MM.1S (cell line): ENCODE measurements at regions not wholly inside any gene's neighbourhood (a gene's known extent, or its start where the extent isn't known, plus 50 kb on each side); places are given as distances from the start of the nearest gene placed in this dataset.

ENCODE experiments used
- DNase-seq: peaks from one replicate; pipeline ENCODE4 v3.0.0-alpha.2; 2015
- H2AFZ ChIP-seq: fragments of 300-600 bp; sonication (generic); 2 replicates; pipeline ENCODE4 v1.6.0; 2016; ENCODE audit warnings: antibody characterized with exemption, low read length
- H3F3A ChIP-seq: fragments of 300-600 bp; sonication (generic); 2 replicates; pipeline ENCODE4 v1.6.1; 2016; ENCODE audit warnings: mild to moderate bottlenecking, antibody characterized with exemption, low read length, moderate library complexity, mixed read lengths; ENCODE audit not compliant: insufficient read depth
- H3K27ac ChIP-seq: fragments of 300-600 bp; sonication (generic); 2 replicates; pipeline ENCODE4 v1.5.1; 2016; ENCODE audit warnings: mild to moderate bottlenecking, low read length
- H3K27me3 ChIP-seq: fragments of 300-600 bp; sonication (generic); replicated peaks from 2 replicates; pipeline ENCODE4 v1.6.0; 2016; ENCODE audit warnings: low read length; ENCODE audit not compliant: insufficient read depth
- H3K36me3 ChIP-seq: fragments of 300-600 bp; sonication (generic); replicated peaks from 2 replicates; pipeline ENCODE4 v1.6.1; 2016; ENCODE audit warnings: mild to moderate bottlenecking, low read length, mixed read lengths; ENCODE audit not compliant: insufficient read depth
- H3K4me1 ChIP-seq: fragments of 300-600 bp; sonication (generic); 2 replicates; pipeline ENCODE4 v1.6.1; 2016; ENCODE audit warnings: low read length, mixed read lengths
- H3K4me2 ChIP-seq: fragments of 300-600 bp; sonication (generic); 2 replicates; pipeline ENCODE4 v1.6.0; 2016; ENCODE audit warnings: low read depth, low read length
- H3K4me3 ChIP-seq: fragments of 300-600 bp; sonication (generic); 2 replicates; pipeline ENCODE4 v1.5.1; 2016; ENCODE audit warnings: low read length, mixed read lengths
- H3K79me2 ChIP-seq: fragments of 300-600 bp; sonication (generic); 2 replicates; pipeline ENCODE4 v1.6.1; 2016; ENCODE audit warnings: mixed run types, low read length, mixed read lengths
- H3K9ac ChIP-seq: fragments of 300-600 bp; sonication (generic); 2 replicates; pipeline ENCODE4 v1.6.1; 2016; ENCODE audit warnings: low read length, mixed read lengths
- H3K9me2 ChIP-seq: fragments of 300-600 bp; sonication (generic); replicated peaks from 2 replicates; pipeline ENCODE4 v1.6.1; 2016; ENCODE audit warnings: mild to moderate bottlenecking, low read length, mixed read lengths; ENCODE audit not compliant: insufficient read depth
- H3K9me3 ChIP-seq: fragments of 300-600 bp; sonication (generic); replicated peaks from 2 replicates; pipeline ENCODE4 v1.6.1; 2016; ENCODE audit warnings: mild to moderate bottlenecking, low read length, mixed read lengths; ENCODE audit not compliant: insufficient read depth
- H4K20me1 ChIP-seq: fragments of 300-600 bp; sonication (generic); 2 replicates; pipeline ENCODE4 v1.6.1; 2016; ENCODE audit warnings: mild to moderate bottlenecking, low read length, moderate library complexity, mixed read lengths; ENCODE audit not compliant: insufficient read depth
- EZH2 ChIP-seq: fragments of 300-600 bp; sonication (generic); optimal IDR thresholded peaks from 2 replicates; pipeline ENCODE3; 2017; ENCODE audit warnings: low read depth, mild to moderate bottlenecking, antibody characterized with exemption, low read length, mixed read lengths
- EZH2phosphoT487 ChIP-seq: fragments of 300-600 bp; sonication (generic); IDR thresholded peaks from 2 replicates; pipeline ENCODE4 v1.6.1; 2018; ENCODE audit warnings: antibody characterized with exemption, low read length
- TF ChIP-seq, protein P1 (sequence below): fragments of 300-600 bp; sonication (generic); IDR thresholded peaks from 2 replicates; pipeline ENCODE4 v1.5.1; 2016; ENCODE audit warnings: antibody characterized with exemption, low read length, mixed read lengths

DNA sequence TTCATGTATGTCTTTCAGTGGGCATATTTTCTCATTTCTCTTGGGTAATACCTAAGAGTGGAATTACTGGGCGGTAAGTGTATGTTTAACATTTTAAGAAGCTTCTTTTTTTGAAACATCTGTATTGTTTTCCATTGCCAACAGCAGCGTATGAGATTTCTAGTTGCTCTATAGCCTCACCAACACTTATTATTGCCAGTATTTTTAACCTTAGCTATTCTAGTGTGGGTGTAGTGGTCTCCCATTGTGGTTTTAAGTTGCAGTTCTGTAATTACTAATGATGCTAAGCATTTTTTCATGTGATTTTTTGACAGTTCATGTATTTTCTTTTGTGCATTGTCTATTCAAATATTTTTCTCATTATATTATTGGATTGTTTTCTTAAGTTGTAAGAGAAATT, 101.9 kb upstream of the EEA1 start:
- no peaks in the 10 kb centered on the region for H3K27me3 ChIP-seq

DNA sequence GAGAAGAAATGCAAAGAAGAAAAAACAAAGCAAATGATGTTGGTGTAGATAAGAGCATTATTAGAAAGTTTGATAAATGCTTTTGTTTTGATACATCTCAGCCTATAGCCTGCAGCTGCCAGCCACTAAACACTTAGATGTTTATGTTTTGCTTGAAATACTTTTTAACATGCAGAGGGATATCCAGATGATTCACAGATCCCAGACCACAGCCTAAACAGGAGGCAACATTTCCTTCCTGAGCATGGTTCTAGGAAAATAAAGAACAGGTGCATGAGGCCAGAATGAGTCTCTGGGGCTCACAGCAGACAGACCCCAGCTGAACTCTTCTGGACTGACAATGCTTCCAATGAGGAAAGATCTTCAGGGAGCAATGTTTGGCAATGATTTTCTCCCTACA, 103.7 kb upstream of the EEA1 start:
- no peaks in the 10 kb centered on the region for H3F3A ChIP-seq
- no peak overlapping the region for H3K27ac ChIP-seq
- H3K4me2 ChIP-seq = no peak overlapping the region
- no peak for DNase-seq
- H4K20me1 ChIP-seq = no peaks in the 10 kb centered on the region
- no peaks in the 10 kb centered on the region for H3K4me1 ChIP-seq
- H3K9ac ChIP-seq = no peak overlapping the region
- TF ChIP-seq EZH2phosphoT487 (no peak), EZH2 (no peak)
- TF ChIP-seq, protein P1, sequence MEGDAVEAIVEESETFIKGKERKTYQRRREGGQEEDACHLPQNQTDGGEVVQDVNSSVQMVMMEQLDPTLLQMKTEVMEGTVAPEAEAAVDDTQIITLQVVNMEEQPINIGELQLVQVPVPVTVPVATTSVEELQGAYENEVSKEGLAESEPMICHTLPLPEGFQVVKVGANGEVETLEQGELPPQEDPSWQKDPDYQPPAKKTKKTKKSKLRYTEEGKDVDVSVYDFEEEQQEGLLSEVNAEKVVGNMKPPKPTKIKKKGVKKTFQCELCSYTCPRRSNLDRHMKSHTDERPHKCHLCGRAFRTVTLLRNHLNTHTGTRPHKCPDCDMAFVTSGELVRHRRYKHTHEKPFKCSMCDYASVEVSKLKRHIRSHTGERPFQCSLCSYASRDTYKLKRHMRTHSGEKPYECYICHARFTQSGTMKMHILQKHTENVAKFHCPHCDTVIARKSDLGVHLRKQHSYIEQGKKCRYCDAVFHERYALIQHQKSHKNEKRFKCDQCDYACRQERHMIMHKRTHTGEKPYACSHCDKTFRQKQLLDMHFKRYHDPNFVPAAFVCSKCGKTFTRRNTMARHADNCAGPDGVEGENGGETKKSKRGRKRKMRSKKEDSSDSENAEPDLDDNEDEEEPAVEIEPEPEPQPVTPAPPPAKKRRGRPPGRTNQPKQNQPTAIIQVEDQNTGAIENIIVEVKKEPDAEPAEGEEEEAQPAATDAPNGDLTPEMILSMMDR = no peak
- no peaks in the 10 kb centered on the region for H3K9me2 ChIP-seq
- H3K4me3 ChIP-seq = no peak overlapping the region
- no peaks in the 10 kb centered on the region for H3K27me3 ChIP-seq
- no peaks in the 10 kb centered on the region for H3K79me2 ChIP-seq
- no peaks in the 10 kb centered on the region for H3K9me3 ChIP-seq
- H3K36me3 ChIP-seq = no peaks in the 10 kb centered on the region
- no peak overlapping the region for H2AFZ ChIP-seq

More for the DNA sequence above, 101.9 kb upstream of the EEA1 start:
- Histone ChIP-seq H3K36me3 (no peaks in the 10 kb centered on the region), H3K9ac (no peak overlapping the region), H2AFZ (no peak overlapping the region), H3K9me3 (no peaks in the 10 kb centered on the region), H3K9me2 (no peaks in the 10 kb centered on the region), H3K4me3 (no peak overlapping the region), H3K27ac (no peak overlapping the region), H3K4me1 (no peaks in the 10 kb centered on the region), H3F3A (no peaks in the 10 kb centered on the region), H3K4me2 (no peak overlapping the region), H3K79me2 (no peaks in the 10 kb centered on the region), H4K20me1 (no peaks in the 10 kb centered on the region)
- DNase-seq = no peak
- TF ChIP-seq EZH2phosphoT487 (no peak), EZH2 (no peak)
- TF ChIP-seq, protein P1 = no peak

DNA sequence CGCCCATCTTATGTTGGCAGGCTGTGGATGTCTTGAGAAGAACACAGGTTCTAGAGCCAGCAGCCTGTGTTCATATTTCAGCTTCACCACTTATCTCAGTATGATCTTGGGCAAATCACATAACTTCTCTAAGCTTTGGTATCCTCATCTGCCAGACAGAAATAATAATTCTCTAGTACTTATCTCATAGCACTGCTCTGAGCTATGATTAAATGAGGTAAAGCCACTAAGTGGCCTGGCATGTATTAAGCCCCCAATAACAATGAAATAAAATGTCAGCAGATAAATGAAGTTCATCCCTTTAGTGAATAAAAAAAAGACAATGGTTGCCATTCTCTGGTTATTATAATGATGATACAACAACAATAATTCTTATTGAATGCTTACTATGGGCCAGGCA, 104.9 kb upstream of the EEA1 start:
- Histone ChIP-seq H3K9me3 (no peaks in the 10 kb centered on the region), H3K9me2 (no peaks in the 10 kb centered on the region), H3K4me2 (no peak overlapping the region), H3K9ac (no peak overlapping the region), H3K27ac (no peak overlapping the region), H2AFZ (no peak overlapping the region), H3K36me3 (no peaks in the 10 kb centered on the region), H3K4me1 (no peaks in the 10 kb centered on the region), H4K20me1 (no peaks in the 10 kb centered on the region), H3K27me3 (no peaks in the 10 kb centered on the region), H3K4me3 (no peak overlapping the region), H3F3A (no peaks in the 10 kb centered on the region), H3K79me2 (no peaks in the 10 kb centered on the region)
- no peak for DNase-seq
- TF ChIP-seq EZH2 (no peak), EZH2phosphoT487 (no peak)
- TF ChIP-seq, protein P1 = no peak
